ENCODE measurements at regions not wholly inside any gene's neighbourhood (a gene's known extent, or its start where the extent isn't known, plus 50 kb on each side); places are given as distances from the start of the nearest gene placed in this dataset.

- no peak overlapping the region for H2BK15ac ChIP-seq (ENCODE audit: low read length)
- H3K4me2 ChIP-seq (ENCODE audit: insufficient read depth in 1 of 2, low read depth in 2 of 2, low read length in 2 of 2) = no peak overlapping the region
- H3K9me3 ChIP-seq (ENCODE audit: insufficient read depth in 2 of 2, low read depth in 1 of 2, low read length in 1 of 2) = no peaks in the 10 kb centered on the region
- H2AFZ ChIP-seq (ENCODE audit: low read length) = no peak overlapping the region
- no peak overlapping the region for H4K91ac ChIP-seq (replicated peaks; ENCODE audit: insufficient read length, low read length)
- H4K5ac ChIP-seq (ENCODE audit: insufficient read length, low read depth, low read length) = no peak overlapping the region
- ChIA-PET POLR2A (ENCODE audit: partially characterized antibody) (no interaction called here), CTCF (ENCODE audit: partially characterized antibody) (interaction anchor here (0.6 kb wide), 1 partner anchor 34 kb away, joined by 4 read pairs; no protein-coding TSS in a partner anchor)
- H3K4me1 ChIP-seq (replicated peaks in 1 of 4; ENCODE audit: control insufficient read depth in 3 of 4, insufficient read depth in 4 of 4, low read length in 3 of 4) = no peaks in the 10 kb centered on the region
- H3K79me1 ChIP-seq (ENCODE audit: low read depth, low read length) = no peaks in the 10 kb centered on the region
- no peak overlapping the region for H2BK12ac ChIP-seq (ENCODE audit: low read depth, low read length)
- TF ChIP-seq CHD1 (IDR thresholded peaks at IDR 0.05; ENCODE audit: low read depth, low read length) = no peak
- TF ChIP-seq HDAC6 (IDR thresholded peaks at IDR 0.05; ENCODE audit: low read depth, low read length) = no peak
- TF ChIP-seq NRF1 (IDR thresholded peaks at IDR 0.05; ENCODE audit: low read depth, low read length) = no peak
- TF ChIP-seq E2F6 (IDR thresholded peaks at IDR 0.05) = no peak
- H3K18ac ChIP-seq (ENCODE audit: extremely low read depth, low read length) = no peak overlapping the region
- H3K36me3 ChIP-seq (ENCODE audit: control insufficient read depth in 2 of 4, insufficient read depth in 4 of 4, low read length in 3 of 4) = no peaks in the 10 kb centered on the region
- H3K4ac ChIP-seq (replicated peaks; ENCODE audit: insufficient read length, low read depth, low read length) = no peak overlapping the region
- FAIRE-seq (no peak), DNase-seq (ENCODE audit: low read depth in 1 of 2, low spot score in 2 of 2) (no peak)
- no peak overlapping the region for H2AK5ac ChIP-seq (ENCODE audit: low read depth, low read length)
- H3K14ac ChIP-seq (ENCODE audit: insufficient read length) = no peak overlapping the region
- no peak overlapping the region for H3K9ac ChIP-seq (replicated peaks in 1 of 4; ENCODE audit: extremely low read depth in 1 of 4, low read depth in 3 of 4, low read length in 3 of 4)
- no peak overlapping the region for H3K23ac ChIP-seq (ENCODE audit: insufficient read length)
- 96% methylated on average over 3 of the region's 3 CpGs; no CpG with 5 or more reads in 1 of the 2 experiments for WGBS, 2 experiments (ENCODE audit: extremely low coverage in 1 of 2, insufficient coverage in 1 of 2, insufficient read length in 1 of 2, insufficient replicate concordance in 2 of 2, low coverage in 1 of 2, low lambda C conversion rate in 2 of 2, missing lambda C conversion rate in 1 of 2)
- H2BK120ac ChIP-seq (replicated peaks; ENCODE audit: low read depth, low read length) = no peak overlapping the region
- H2BK20ac ChIP-seq (ENCODE audit: low read length) = no peak overlapping the region
- H3K23me2 ChIP-seq (ENCODE audit: low read depth, low read length) = no peaks in the 10 kb centered on the region
- H2BK5ac ChIP-seq (ENCODE audit: low read depth, low read length) = no peak overlapping the region
- H4K20me1 ChIP-seq (replicated peaks in 1 of 2; ENCODE audit: control insufficient read depth in 1 of 2, insufficient read depth in 2 of 2, low read length in 2 of 2) = no peaks in the 10 kb centered on the region
- H3K56ac ChIP-seq (replicated peaks; ENCODE audit: insufficient read length, low read depth, low read length) = no peak overlapping the region
- no peaks in the 10 kb centered on the region for H3K79me2 ChIP-seq (ENCODE audit: control insufficient read depth in 1 of 2, insufficient read depth in 2 of 2, low read length in 2 of 2)
- H4K8ac ChIP-seq (ENCODE audit: extremely low read depth, insufficient read depth, low read length) = no peak overlapping the region
- H3K27ac ChIP-seq (ENCODE audit: low read depth, low read length) = no peak overlapping the region
- no peak overlapping the region for H3K4me3 ChIP-seq (ENCODE audit: extremely low read depth in 1 of 4, insufficient read depth in 2 of 4, low read depth in 3 of 4, low read length in 4 of 4)
- H3K27me3 ChIP-seq (replicated peaks in 1 of 4; ENCODE audit: control insufficient read depth in 3 of 4, extremely low read depth in 1 of 4, insufficient read depth in 3 of 4, low read length in 3 of 4) = no peaks in the 10 kb centered on the region
Measured at GRCh38 chr2:215862351-215862771, 151.0 kb downstream of the MREG start.

All from H1 (cell line).